Lung (tissue), 11 donors: ENCODE measurements at regions not wholly inside any gene's neighbourhood (a gene's known extent, or its start where the extent isn't known, plus 50 kb on each side); places are given as distances from the start of the nearest gene placed in this dataset.

Experiments
- ATAC-seq: fragments of 200-7000 bp; cut with Tn5 transposase; one replicate; pipeline ENCODE4 v1.9.1; 2020; ENCODE audit warnings: moderate number of reproducible peaks; ENCODE audit not compliant: insufficient read depth, low FRiP score
- DNase-seq, 3 donors: peaks; one replicate each; pipeline ENCODE4 v3.0.0-alpha.2; 2013 to 2017
- H3K27ac ChIP-seq, 2 donors: one replicate each; pipeline ENCODE4 v1.5.1; 2013; ENCODE audit warnings: mild to moderate bottlenecking in 2 of 2, moderate library complexity in 2 of 2, control low read depth in 1 of 2, inconsistent platforms in 1 of 2, low read depth in 1 of 2, low read length in 1 of 2
- H3K27me3 ChIP-seq, 3 donors: one replicate each; pipeline ENCODE4 v1.5.1; 2013; ENCODE audit warnings: low read length in 2 of 3; ENCODE audit not compliant: control insufficient read depth in 3 of 3, insufficient read depth in 3 of 3
- H3K36me3 ChIP-seq, 4 donors: one replicate each; pipeline ENCODE4 v1.5.1; 2013; ENCODE audit warnings: low read length in 4 of 4, mild to moderate bottlenecking in 1 of 4, moderate library complexity in 1 of 4; ENCODE audit not compliant: control insufficient read depth in 4 of 4, insufficient read depth in 4 of 4
- H3K4me1 ChIP-seq, 5 donors: one replicate each; pipeline ENCODE4 v1.5.1; 2013; ENCODE audit warnings: low read length in 5 of 5, mild to moderate bottlenecking in 2 of 5, moderate library complexity in 1 of 5; ENCODE audit not compliant: control insufficient read depth in 5 of 5, insufficient read depth in 5 of 5
- H3K4me3 ChIP-seq: one replicate; pipeline ENCODE4 v1.5.1; 2013; ENCODE audit warnings: mild to moderate bottlenecking, control low read depth, moderate library complexity
- H3K9ac ChIP-seq, 2 donors: one replicate each; pipeline ENCODE4 v1.5.1; 2013; ENCODE audit warnings: low read length in 2 of 2, control low read depth in 1 of 2; ENCODE audit not compliant: insufficient read depth in 1 of 2
- H3K9me3 ChIP-seq, 4 donors: one replicate each; pipeline ENCODE4 v1.5.1; 2013; ENCODE audit warnings: low read length in 3 of 4, mild to moderate bottlenecking in 1 of 4, moderate library complexity in 1 of 4; ENCODE audit not compliant: control insufficient read depth in 4 of 4, insufficient read depth in 3 of 4
- WGBS, 2 donors: extraction: QIAGEN DNeasy Blood & Tissue Kit; methylation state at CpG; one replicate each; pipeline ENCODE4 v1.1.7; 2013; 5-methylcytosine and 5-hydroxymethylcytosine counted together
- TF ChIP-seq, protein P1 (sequence below): IDR thresholded peaks from 2 replicates; pipeline ENCODE4 v1.5.1; 2012; ENCODE audit warnings: mild to moderate bottlenecking; ENCODE audit errors: control extremely low read depth, extremely low read depth
- donor health status: control.
- donor health status: control.
- donor health status: Bipolar disorder and iron deficiency.
- donor health status: healthy.
- donor health status: DM: yes; HTN: yes; CAD: no.

DNA sequence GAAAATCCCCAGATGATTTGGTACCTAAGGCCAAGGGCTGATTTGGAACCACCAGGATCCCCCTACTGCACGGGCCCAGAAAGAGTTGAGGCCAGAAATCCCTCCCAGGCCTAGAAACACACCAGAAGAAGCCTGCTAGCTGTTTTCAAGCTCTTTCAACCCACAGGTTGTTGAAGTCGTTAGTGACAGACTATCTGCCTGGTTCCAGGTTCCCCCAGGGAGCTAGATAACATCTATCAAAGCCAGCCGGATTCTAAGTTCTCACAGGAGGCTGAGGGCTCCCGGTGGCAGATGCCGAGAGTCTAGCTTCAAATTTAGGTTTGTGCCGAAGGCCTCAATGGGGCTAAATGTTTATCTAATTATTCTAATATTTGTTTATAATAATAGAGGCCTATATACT is 132.0 kb upstream of the ATP6AP2 start:
- no peaks in the 10 kb centered on the region for H3K36me3 ChIP-seq
- no peak overlapping the region for H3K9ac ChIP-seq
- no peak overlapping the region for H3K4me3 ChIP-seq
- no peak overlapping the region for H3K27ac ChIP-seq
- peaks cover 0 to 6% (median 0%) of the 10 kb centered on the region in 5 donors for H3K4me1 ChIP-seq
- H3K9me3 ChIP-seq, result peaks cover 0 to 4% (median 0%) of the 10 kb centered on the region in 4 donors
- no peak for ATAC-seq
- TF ChIP-seq, protein P1, sequence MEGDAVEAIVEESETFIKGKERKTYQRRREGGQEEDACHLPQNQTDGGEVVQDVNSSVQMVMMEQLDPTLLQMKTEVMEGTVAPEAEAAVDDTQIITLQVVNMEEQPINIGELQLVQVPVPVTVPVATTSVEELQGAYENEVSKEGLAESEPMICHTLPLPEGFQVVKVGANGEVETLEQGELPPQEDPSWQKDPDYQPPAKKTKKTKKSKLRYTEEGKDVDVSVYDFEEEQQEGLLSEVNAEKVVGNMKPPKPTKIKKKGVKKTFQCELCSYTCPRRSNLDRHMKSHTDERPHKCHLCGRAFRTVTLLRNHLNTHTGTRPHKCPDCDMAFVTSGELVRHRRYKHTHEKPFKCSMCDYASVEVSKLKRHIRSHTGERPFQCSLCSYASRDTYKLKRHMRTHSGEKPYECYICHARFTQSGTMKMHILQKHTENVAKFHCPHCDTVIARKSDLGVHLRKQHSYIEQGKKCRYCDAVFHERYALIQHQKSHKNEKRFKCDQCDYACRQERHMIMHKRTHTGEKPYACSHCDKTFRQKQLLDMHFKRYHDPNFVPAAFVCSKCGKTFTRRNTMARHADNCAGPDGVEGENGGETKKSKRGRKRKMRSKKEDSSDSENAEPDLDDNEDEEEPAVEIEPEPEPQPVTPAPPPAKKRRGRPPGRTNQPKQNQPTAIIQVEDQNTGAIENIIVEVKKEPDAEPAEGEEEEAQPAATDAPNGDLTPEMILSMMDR, result no peak
- DNase-seq, result no peak
- peaks cover 0 to 12% (median under 1%) of the 10 kb centered on the region in 3 donors for H3K27me3 ChIP-seq
- WGBS, 2 donors, result 68 to 87% methylated on average over 6 of the region's 6 CpGs

DNA sequence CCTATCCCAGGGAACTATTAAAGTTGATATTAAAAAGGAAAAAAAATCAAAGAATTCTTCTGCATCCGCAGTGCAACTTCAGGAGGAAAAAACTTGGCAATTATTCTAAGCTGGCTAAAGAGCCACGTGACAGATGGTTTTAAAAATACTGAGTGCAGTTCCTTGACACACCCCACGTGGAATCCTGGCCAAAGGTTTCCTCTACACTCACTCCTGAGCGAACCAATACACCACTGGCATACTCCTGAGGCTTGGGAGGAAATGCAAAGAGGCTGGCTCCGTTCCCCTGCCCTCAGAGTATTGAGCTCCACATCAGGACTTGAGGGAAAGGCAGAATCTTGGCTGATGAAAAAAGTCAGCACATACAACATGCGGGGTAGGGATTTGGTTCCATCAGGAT is 133.8 kb upstream of the ATP6AP2 start:
- Histone ChIP-seq H3K4me1 (peaks cover 0 to 6% (median 0%) of the 10 kb centered on the region in 5 donors), H3K27me3 (peaks cover 0 to 12% (median 5%) of the 10 kb centered on the region in 3 donors), H3K36me3 (no peaks in the 10 kb centered on the region), H3K27ac (no peak overlapping the region), H3K4me3 (no peak overlapping the region), H3K9me3 (peaks cover 0 to 4% (median 0%) of the 10 kb centered on the region in 4 donors), H3K9ac (no peak overlapping the region)
- peak in 1 of 3 donors; percentile 25 for DNase-seq
- 43 to 62% methylated on average over 6 of the region's 6 CpGs for WGBS, 2 donors
- TF ChIP-seq, protein P1, result no peak
- ATAC-seq, result no peak

DNA sequence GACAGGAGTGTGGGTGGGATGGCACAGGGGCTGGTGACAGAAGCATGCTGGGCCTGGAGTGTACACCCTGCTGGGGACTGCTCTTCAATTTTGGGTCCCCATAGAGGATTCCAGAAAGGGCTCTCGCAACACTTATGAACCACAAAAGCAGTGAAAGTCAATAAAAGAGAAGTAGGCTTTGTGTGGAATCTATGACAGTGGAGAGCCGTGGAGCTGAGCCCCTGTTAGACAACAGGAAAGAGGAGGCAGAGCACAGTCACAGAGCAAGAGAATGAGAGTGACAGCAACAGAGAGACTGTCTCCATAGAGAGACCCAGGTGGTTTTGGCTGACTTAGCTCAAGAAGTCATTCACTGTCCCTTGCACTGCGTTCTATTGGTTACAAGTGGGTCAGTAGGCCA is 135.1 kb upstream of the ATP6AP2 start:
- Histone ChIP-seq H3K4me3 (no peak overlapping the region), H3K9me3 (no peaks in the 10 kb centered on the region), H3K4me1 (peaks cover 0 to 6% (median 0%) of the 10 kb centered on the region in 5 donors), H3K27ac (no peak overlapping the region), H3K9ac (no peak overlapping the region), H3K36me3 (no peaks in the 10 kb centered on the region), H3K27me3 (peaks cover 0 to 13% (median 4%) of the 10 kb centered on the region in 3 donors)
- DNase-seq (no peak), ATAC-seq (no peak)
- WGBS, 2 donors, result 50 to 74% methylated on average over 3 of the region's 3 CpGs
- TF ChIP-seq, protein P1, result no peak
